Neural cell (in vitro differentiated cells): ENCODE measurements at regions not wholly inside any gene's neighbourhood (a gene's known extent, or its start where the extent isn't known, plus 50 kb on each side); places are given as distances from the start of the nearest gene placed in this dataset.

Experiments used
- H2AFZ ChIP-seq: fragments of 200-600, 300-800 bp; sonication (generic), shearing (Covaris generic); 2 replicates; pipeline ENCODE4 v1.6.0; 2014; ENCODE audit warnings: low read depth, mild to moderate bottlenecking, antibody characterized with exemption, low read length, moderate library complexity
- H3F3A ChIP-seq: fragments of 200-600 bp; shearing (Covaris generic); 2 replicates; pipeline ENCODE4 v1.6.1; 2016; ENCODE audit warnings: mild to moderate bottlenecking, moderate library complexity, mixed read lengths, antibody characterized with exemption, low read length; ENCODE audit not compliant: insufficient read depth, poor library complexity, severe bottlenecking
- H3K27ac ChIP-seq: fragments of 200-600, 300-800 bp; sonication (generic), shearing (Covaris generic); 2 replicates; pipeline ENCODE4 v1.5.1; 2014; ENCODE audit warnings: mild to moderate bottlenecking, low read length, moderate library complexity
- H3K27me3 ChIP-seq: fragments of 300-800, 200-600 bp; sonication (generic), shearing (Covaris generic); 2 replicates; pipeline ENCODE4 v1.6.0; 2014; ENCODE audit warnings: mild to moderate bottlenecking, low read depth, low read length, moderate library complexity; ENCODE audit not compliant: insufficient read depth
- H3K36me3 ChIP-seq: fragments of 300-800, 200-600 bp; sonication (generic), shearing (Covaris generic); 2 replicates; pipeline ENCODE4 v1.5.1; 2014; ENCODE audit warnings: mild to moderate bottlenecking, antibody characterized with exemption, low read length, moderate library complexity; ENCODE audit not compliant: insufficient read depth
- H3K4me2 ChIP-seq: fragments of 300-800, 200-600 bp; sonication (generic), shearing (Covaris generic); 2 replicates; pipeline ENCODE4 v1.6.0; 2014; ENCODE audit warnings: mild to moderate bottlenecking, low read length
- H3K4me3 ChIP-seq: fragments of 300-800, 200-600 bp; sonication (generic), shearing (Covaris generic); 2 replicates; pipeline ENCODE4 v1.5.1; 2014; ENCODE audit warnings: mild to moderate bottlenecking, low read length, moderate library complexity
- H3K79me2 ChIP-seq: fragments of 200-600 bp; shearing (Covaris generic); replicated peaks from 2 replicates; pipeline ENCODE4 v1.6.0; 2014; ENCODE audit warnings: mild to moderate bottlenecking, low read length, moderate library complexity; ENCODE audit not compliant: insufficient read depth
- H3K9ac ChIP-seq: fragments of 300-800, 200-600 bp; sonication (generic), shearing (Covaris generic); 2 replicates; pipeline ENCODE4 v1.6.1; 2016; ENCODE audit warnings: mild to moderate bottlenecking, low read length, mixed read lengths
- H3K9me2 ChIP-seq: fragments of 200-600 bp; shearing (Covaris generic); 2 replicates; pipeline ENCODE4 v1.6.1; 2016; ENCODE audit warnings: mild to moderate bottlenecking, low read length, mixed read lengths; ENCODE audit not compliant: insufficient read depth
- H3K9me3 ChIP-seq: fragments of 200-600, 300-800 bp; sonication (generic), shearing (Covaris generic); 2 replicates; pipeline ENCODE4 v1.6.1; 2016; ENCODE audit warnings: mild to moderate bottlenecking, mixed run types, low read length, moderate library complexity, mixed read lengths
- H4K20me1 ChIP-seq: fragments of 200-600 bp; shearing (Covaris generic); 2 replicates; pipeline ENCODE4 v1.6.1; 2016; ENCODE audit warnings: mild to moderate bottlenecking, mixed run types; ENCODE audit not compliant: insufficient read depth
- CTCF ChIP-seq: fragments of 450-650 bp; IDR thresholded peaks from 2 replicates; pipeline ENCODE4 v1.5.1; 2014; ENCODE audit warnings: antibody characterized with exemption, mild to moderate bottlenecking, moderate library complexity; ENCODE audit not compliant: poor library complexity, severe bottlenecking
- EP300 ChIP-seq: fragments of 450-650 bp; conservative IDR thresholded peaks from 2 replicates; pipeline ENCODE4 v1.6.1; 2014; ENCODE audit warnings: antibody characterized with exemption, mild to moderate bottlenecking, moderate library complexity; ENCODE audit not compliant: poor library complexity, severe bottlenecking
- EZH2 ChIP-seq: fragments of 200-600, 300-800 bp; shearing (Covaris generic), sonication (generic); IDR thresholded peaks from 2 replicates; pipeline ENCODE4 v1.6.1; 2014; ENCODE audit warnings: antibody characterized with exemption, low read length, borderline replicate concordance, mild to moderate bottlenecking; ENCODE audit not compliant: insufficient read depth, poor library complexity, severe bottlenecking
- MXI1 ChIP-seq: fragments of 450-650 bp; conservative IDR thresholded peaks from 2 replicates; pipeline ENCODE4 v1.6.1; 2014; ENCODE audit warnings: antibody characterized with exemption, mild to moderate bottlenecking; ENCODE audit not compliant: poor library complexity, severe bottlenecking
- POLR2AphosphoS5 ChIP-seq: IDR thresholded peaks from 2 replicates; pipeline ENCODE4 v1.6.1; 2012
- RAD21 ChIP-seq: fragments of 450-650 bp; conservative IDR thresholded peaks from 2 replicates; pipeline ENCODE4 v1.6.1; 2014; ENCODE audit warnings: antibody characterized with exemption, mild to moderate bottlenecking, moderate library complexity
- REST ChIP-seq: IDR thresholded peaks from 2 replicates; pipeline ENCODE4 v1.6.1; 2012; ENCODE audit warnings: borderline replicate concordance
- SMC3 ChIP-seq: fragments of 450-650 bp; conservative IDR thresholded peaks from 2 replicates; pipeline ENCODE4 v1.6.1; 2014; ENCODE audit warnings: antibody characterized with exemption, mild to moderate bottlenecking, moderate library complexity; ENCODE audit not compliant: poor library complexity
- TAF1 ChIP-seq: IDR thresholded peaks from 2 replicates; pipeline ENCODE4 v1.6.1; 2012; ENCODE audit warnings: low read depth

- H3K36me3 ChIP-seq = no peaks in the 10 kb centered on the region
- no peaks in the 10 kb centered on the region for H3K9me3 ChIP-seq
- H3K27ac ChIP-seq = no peak overlapping the region
- H3K27me3 ChIP-seq = no peaks in the 10 kb centered on the region
- no peak overlapping the region for H3K9ac ChIP-seq
- TF ChIP-seq CTCF (no peak), RAD21 (no peak), EP300 (no peak), TAF1 (no peak), EZH2 (no peak), MXI1 (no peak), POLR2AphosphoS5 (no peak), REST (no peak), SMC3 (no peak)
- H3K79me2 ChIP-seq = no peaks in the 10 kb centered on the region
- H2AFZ ChIP-seq = no peak overlapping the region
- H4K20me1 ChIP-seq = no peaks in the 10 kb centered on the region
- H3K4me3 ChIP-seq = no peak overlapping the region
- no peaks in the 10 kb centered on the region for H3F3A ChIP-seq
- H3K4me2 ChIP-seq = no peak overlapping the region
- no peaks in the 10 kb centered on the region for H3K9me2 ChIP-seq
Measured at GRCh38 chr20:39789411-39789810, 827.3 kb downstream of the DHX35 start.

GRCh38 chr20:39785252-39785917 lies 823.2 kb downstream of the DHX35 start:
- H3K9me3 ChIP-seq = no peaks in the 10 kb centered on the region

More at GRCh38 chr20:39785252-39785917, 823.2 kb downstream of the DHX35 start:
- no peaks in the 10 kb centered on the region for H3K79me2 ChIP-seq
- no peaks in the 10 kb centered on the region for H4K20me1 ChIP-seq
- no peaks in the 10 kb centered on the region for H3K36me3 ChIP-seq
- no peaks in the 10 kb centered on the region for H3F3A ChIP-seq
- no peaks in the 10 kb centered on the region for H3K27me3 ChIP-seq
- no peak overlapping the region for H3K4me2 ChIP-seq
- H3K27ac ChIP-seq = no peak overlapping the region
- no peak overlapping the region for H3K9ac ChIP-seq
- no peak for TF ChIP-seq SMC3
- TF ChIP-seq RAD21 = no peak
- no peak for TF ChIP-seq EP300
- TF ChIP-seq REST = no peak
- TF ChIP-seq CTCF = no peak
- TF ChIP-seq TAF1 = no peak
- no peak for TF ChIP-seq EZH2
- no peak for TF ChIP-seq POLR2AphosphoS5
- TF ChIP-seq MXI1 = no peak
- H2AFZ ChIP-seq = no peak overlapping the region
- no peak overlapping the region for H3K4me3 ChIP-seq
- no peaks in the 10 kb centered on the region for H3K9me2 ChIP-seq
